GM10248 (cell line): ENCODE measurements at regions not wholly inside any gene's neighbourhood (a gene's known extent, or its start where the extent isn't known, plus 50 kb on each side); places are given as distances from the start of the nearest gene placed in this dataset.

Experiments
- CTCF ChIA-PET: fragments of 300-600 bp; sonication (Branson Sonifier 250); formaldehyde crosslinking; extraction: SDS; loops from one replicate; lab custom pipeline; 2021; ENCODE audit warnings: antibody characterized with exemption; lab: Yijun Ruan, JAX
- POLR2A ChIA-PET: fragments of 350-650 bp; sonication (Branson Sonifier 250); formaldehyde crosslinking; extraction: SDS; loops from one replicate; lab custom pipeline; 2020; ENCODE audit warnings: antibody characterized with exemption; lab: Yijun Ruan, JAX
- DNase-seq: peaks from one replicate; pipeline ENCODE4 v3.0.0; 2012; ENCODE audit errors: extremely low spot score
- TF ChIP-seq, protein P1 (sequence below): IDR thresholded peaks from 2 replicates; pipeline ENCODE4 v1.5.1; 2012; ENCODE audit warnings: mild to moderate bottlenecking, low read depth; ENCODE audit errors: extremely low read depth, missing control alignments, control extremely low read depth

GRCh38 chr14:83163016-83163415 is 1629.4 kb upstream of the SEL1L start:
- TF ChIP-seq, protein P1, sequence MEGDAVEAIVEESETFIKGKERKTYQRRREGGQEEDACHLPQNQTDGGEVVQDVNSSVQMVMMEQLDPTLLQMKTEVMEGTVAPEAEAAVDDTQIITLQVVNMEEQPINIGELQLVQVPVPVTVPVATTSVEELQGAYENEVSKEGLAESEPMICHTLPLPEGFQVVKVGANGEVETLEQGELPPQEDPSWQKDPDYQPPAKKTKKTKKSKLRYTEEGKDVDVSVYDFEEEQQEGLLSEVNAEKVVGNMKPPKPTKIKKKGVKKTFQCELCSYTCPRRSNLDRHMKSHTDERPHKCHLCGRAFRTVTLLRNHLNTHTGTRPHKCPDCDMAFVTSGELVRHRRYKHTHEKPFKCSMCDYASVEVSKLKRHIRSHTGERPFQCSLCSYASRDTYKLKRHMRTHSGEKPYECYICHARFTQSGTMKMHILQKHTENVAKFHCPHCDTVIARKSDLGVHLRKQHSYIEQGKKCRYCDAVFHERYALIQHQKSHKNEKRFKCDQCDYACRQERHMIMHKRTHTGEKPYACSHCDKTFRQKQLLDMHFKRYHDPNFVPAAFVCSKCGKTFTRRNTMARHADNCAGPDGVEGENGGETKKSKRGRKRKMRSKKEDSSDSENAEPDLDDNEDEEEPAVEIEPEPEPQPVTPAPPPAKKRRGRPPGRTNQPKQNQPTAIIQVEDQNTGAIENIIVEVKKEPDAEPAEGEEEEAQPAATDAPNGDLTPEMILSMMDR, result no peak
- POLR2A ChIA-PET, result no interaction called here

GRCh38 chr14:83164016-83164415 is 1630.4 kb upstream of the SEL1L start:
- TF ChIP-seq, protein P1, result no peak
- ChIA-PET POLR2A (no interaction called here), CTCF (no interaction called here)
- no peak for DNase-seq

More at GRCh38 chr14:83163016-83163415, 1629.4 kb upstream of the SEL1L start:
- CTCF ChIA-PET, result interaction anchor here (1.6 kb wide), 1 partner anchor 25 kb away, joined by 3 read pairs; no protein-coding TSS in a partner anchor
- no peak for DNase-seq

DNA sequence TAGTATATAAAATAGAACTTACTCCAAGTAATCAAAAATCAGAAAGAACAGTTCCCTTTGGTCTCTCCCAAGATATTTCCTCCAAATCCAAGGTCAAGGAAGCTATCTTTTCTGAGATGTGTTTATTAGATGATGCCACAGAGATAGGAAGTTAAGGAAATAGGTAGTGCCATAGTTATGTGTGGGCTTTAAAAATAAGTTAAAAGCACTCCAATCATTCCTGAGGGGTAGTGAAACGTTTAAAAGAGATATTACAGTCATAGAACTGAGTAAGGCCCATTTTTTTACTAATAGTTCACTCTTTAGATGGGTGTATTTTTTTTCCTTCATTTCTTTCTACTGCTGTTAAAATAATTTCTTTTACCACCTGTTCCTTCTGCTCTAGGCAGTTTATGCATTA is 1630.9 kb upstream of the SEL1L start:
- DNase-seq, result no peak
- POLR2A ChIA-PET, result no interaction called here
- CTCF ChIA-PET, result no interaction called here
- TF ChIP-seq, protein P1, result no peak

- TF ChIP-seq, protein P1, result no peak
- ChIA-PET POLR2A (no interaction called here), CTCF (no interaction called here)
- no peak for DNase-seq
Measured at GRCh38 chr14:83170165-83170564, 1636.5 kb upstream of the SEL1L start.

DNA sequence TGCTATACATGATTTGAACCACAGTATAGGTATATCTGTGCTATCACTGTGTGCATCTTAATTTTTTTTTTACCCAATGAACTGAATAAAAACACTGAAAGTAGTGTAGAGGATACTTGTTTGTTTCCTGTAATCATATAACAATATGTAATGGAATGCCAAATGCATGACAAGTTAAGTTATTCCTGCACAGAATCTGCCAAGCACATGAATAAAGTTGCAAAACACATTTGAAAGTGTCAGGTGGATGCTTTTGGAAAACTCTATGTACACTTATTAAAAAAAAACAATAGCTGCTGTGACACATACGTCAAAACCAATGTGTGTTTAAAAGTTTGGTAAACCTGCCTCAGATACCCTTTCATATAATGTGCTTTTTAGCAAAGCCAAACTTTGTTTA is 1638.1 kb upstream of the SEL1L start:
- CTCF ChIA-PET, result no interaction called here
- POLR2A ChIA-PET, result no interaction called here
- TF ChIP-seq, protein P1, result no peak
- DNase-seq, result no peak

DNA sequence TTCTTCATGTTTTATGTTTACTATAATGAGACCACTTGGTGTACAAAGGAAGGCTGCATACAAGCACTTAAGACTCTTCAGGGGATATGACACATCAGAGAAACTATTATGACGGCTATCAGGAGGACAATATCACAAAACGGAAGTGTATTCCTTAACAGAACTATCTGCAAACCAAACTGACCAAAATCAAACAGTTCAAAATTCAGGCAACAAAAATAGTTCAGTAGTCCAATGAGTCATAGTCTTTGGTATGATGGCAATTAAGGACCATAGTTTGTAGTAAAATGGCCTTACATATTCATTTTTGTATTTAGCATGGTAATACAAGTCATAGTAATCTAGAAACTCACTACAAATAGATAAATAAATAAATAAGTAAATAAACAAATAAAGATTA is 1638.7 kb upstream of the SEL1L start:
- ChIA-PET POLR2A (no interaction called here), CTCF (no interaction called here)
- DNase-seq, result no peak
- TF ChIP-seq, protein P1, result no peak

DNA sequence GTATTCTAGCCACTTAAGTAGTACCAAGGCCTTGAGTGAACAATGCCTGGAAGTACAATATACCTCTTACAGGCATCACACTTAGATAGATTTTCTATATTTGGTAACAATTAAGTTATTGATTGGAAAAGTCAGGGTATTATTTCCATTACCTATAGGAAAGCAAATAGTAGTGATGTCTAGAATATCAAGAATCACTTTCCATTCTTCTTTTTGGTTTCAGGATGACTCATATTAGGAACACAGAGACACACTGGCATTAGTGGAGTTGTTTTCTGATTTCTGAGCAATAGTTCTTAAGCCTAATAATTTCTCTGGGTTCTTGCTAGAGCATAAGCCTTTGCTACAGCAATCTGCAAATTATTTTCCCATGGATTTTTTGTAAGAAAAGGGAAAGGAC is 1640.0 kb upstream of the SEL1L start:
- ChIA-PET CTCF (no interaction called here), POLR2A (no interaction called here)
- no peak for DNase-seq
- TF ChIP-seq, protein P1, result no peak
